ENCODE measurements at regions not wholly inside any gene's neighbourhood (a gene's known extent, or its start where the extent isn't known, plus 50 kb on each side); places are given as distances from the start of the nearest gene placed in this dataset.
"Not testable (repeated sequence)": the region's sequence is repeated elsewhere in the genome, so short reads cannot be mapped to it uniquely, and the experiment has no call there.

- no peak for DNase-seq (ENCODE audit: low spot score)
Observed at GRCh38 chr18:11464129-11464528, 145.3 kb upstream of the SLC35G4 start.

GRCh38 chr18:11458447-11458846 lies 150.9 kb upstream of the SLC35G4 start:
- no peak for DNase-seq (ENCODE audit: low spot score)

- not testable (repeated sequence) for DNase-seq (ENCODE audit: low spot score)
Observed at GRCh38 chr18:11457853-11458252, 151.5 kb upstream of the SLC35G4 start.

GRCh38 chr18:11454040-11454439 lies 155.4 kb upstream of the SLC35G4 start:
- DNase-seq (ENCODE audit: low spot score): no peak

- DNase-seq (ENCODE audit: low spot score): not testable (repeated sequence)
Observed at GRCh38 chr18:11444169-11444568, 165.2 kb upstream of the SLC35G4 start.

- DNase-seq (ENCODE audit: low spot score): no peak
Observed at GRCh38 chr18:11437046-11437445, 172.3 kb upstream of the SLC35G4 start.

GRCh38 chr18:11432360-11432811 lies 177.0 kb upstream of the SLC35G4 start:
- DNase-seq (ENCODE audit: low spot score): no peak

GRCh38 chr18:11429876-11430275 lies 179.5 kb upstream of the SLC35G4 start:
- no peak for DNase-seq (ENCODE audit: low spot score)

GRCh38 chr18:11425211-11425610 lies 184.2 kb upstream of the SLC35G4 start:
- DNase-seq (ENCODE audit: low spot score): no peak

GRCh38 chr18:11419338-11419737 lies 190.1 kb upstream of the SLC35G4 start:
- DNase-seq (ENCODE audit: low spot score): no peak

- DNase-seq (ENCODE audit: low spot score): no peak
Observed at GRCh38 chr18:11412811-11413210, 196.6 kb upstream of the SLC35G4 start.

GRCh38 chr18:11411048-11411447 lies 198.3 kb upstream of the SLC35G4 start:
- DNase-seq (ENCODE audit: low spot score): no peak

- no peak for DNase-seq (ENCODE audit: low spot score)
Observed at GRCh38 chr18:11408555-11409065, 200.8 kb upstream of the SLC35G4 start.

- no peak for DNase-seq (ENCODE audit: low spot score)
Observed at GRCh38 chr18:11407940-11408339, 201.5 kb upstream of the SLC35G4 start.

- no peak for DNase-seq (ENCODE audit: low spot score)
Observed at GRCh38 chr18:11405804-11406203, 203.6 kb upstream of the SLC35G4 start.

GRCh38 chr18:11400703-11401102 lies 208.7 kb upstream of the SLC35G4 start:
- DNase-seq (ENCODE audit: low spot score): no peak

- no peak for DNase-seq (ENCODE audit: low spot score)
Observed at GRCh38 chr18:11398625-11399024, 210.8 kb upstream of the SLC35G4 start.

GRCh38 chr18:11392980-11393885 lies 216.2 kb upstream of the SLC35G4 start:
- no peak for DNase-seq (ENCODE audit: low spot score)

- no peak for DNase-seq (ENCODE audit: low spot score)
Observed at GRCh38 chr18:11392292-11392691, 217.1 kb upstream of the SLC35G4 start.

GRCh38 chr18:11391661-11392060 lies 217.7 kb upstream of the SLC35G4 start:
- no peak for DNase-seq (ENCODE audit: low spot score)

- no peak for DNase-seq (ENCODE audit: low spot score)
Observed at GRCh38 chr18:11388755-11389680, 220.4 kb upstream of the SLC35G4 start.

GRCh38 chr18:11387880-11388279 lies 221.5 kb upstream of the SLC35G4 start:
- no peak for DNase-seq (ENCODE audit: low spot score)

All from CD4-positive, alpha-beta T cell treated with Interleukin-6 at 100 ng/mL for 8 hours (primary cell).